Upper lobe of left lung (tissue), 6 donors: ENCODE measurements at regions not wholly inside any gene's neighbourhood (a gene's known extent, or its start where the extent isn't known, plus 50 kb on each side); places are given as distances from the start of the nearest gene placed in this dataset.

Experiments
- ATAC-seq, 2 donors: fragments of 200-7000 bp; cut with Tn5 transposase; one replicate each; pipeline ENCODE4 v1.9.1; 2022; ENCODE audit warnings: mild to moderate bottlenecking in 2 of 2, moderate library complexity in 2 of 2; ENCODE audit not compliant: low FRiP score in 2 of 2
- DNase-seq, 2 donors: peaks; one replicate each; pipeline ENCODE4 v3.0.0-alpha.2; 2019 to 2020
- H3K27ac ChIP-seq, 4 donors: fragments of 200-600 bp; sonication (generic); one replicate each; pipeline ENCODE4 v1.5.1; 2016 to 2019
- H3K27me3 ChIP-seq, 4 donors: fragments of 200-600 bp; sonication (generic); one replicate each; pipeline ENCODE4 v1.5.1; 2017 to 2019
- H3K36me3 ChIP-seq, 4 donors: fragments of 200-600 bp; sonication (generic); one replicate each; pipeline ENCODE4 v1.5.1; 2016 to 2019
- H3K4me1 ChIP-seq, 4 donors: fragments of 200-600 bp; sonication (generic); one replicate each; pipeline ENCODE4 v1.5.1; 2018 to 2019
- H3K4me3 ChIP-seq, 4 donors: fragments of 200-600 bp; sonication (generic); one replicate each; pipeline ENCODE4 v1.5.1; 2017 to 2019; ENCODE audit warnings: mild to moderate bottlenecking in 2 of 4, moderate library complexity in 1 of 4
- H3K9me3 ChIP-seq, 4 donors: fragments of 200-600 bp; sonication (generic); one replicate each; pipeline ENCODE4 v1.5.1; 2018 to 2019
- CTCF ChIP-seq, 6 experiments: fragments of 450-650 bp in 4 of 6; fragments of 200-600 bp in 2 of 6; sonication (generic) in 2 of 6; IDR thresholded peaks; one replicate each; pipeline ENCODE4 v1.5.1; 2016 to 2019; ENCODE audit warnings: antibody characterized with exemption in 6 of 6
- EP300 ChIP-seq, 4 donors: sonication (generic); formaldehyde crosslinking; IDR thresholded peaks; one replicate each; pipeline ENCODE4 v1.5.1; 2017; ENCODE audit warnings: antibody characterized with exemption in 4 of 4, control low read depth in 2 of 4
- POLR2A ChIP-seq, 4 donors: fragments of 450-650 bp; IDR thresholded peaks; one replicate each; pipeline ENCODE4 v1.5.1; 2016 to 2017; ENCODE audit warnings: antibody characterized with exemption in 4 of 4, mild to moderate bottlenecking in 2 of 4
- POLR2AphosphoS5 ChIP-seq, 2 donors: sonication (generic); formaldehyde crosslinking; IDR thresholded peaks; one replicate each; pipeline ENCODE4 v1.5.1; 2017; ENCODE audit warnings: antibody characterized with exemption in 2 of 2
- WGBS, 2 donors: methylation state at CpG; one replicate each; pipeline ENCODE4 v1.1.5; 2017 to 2018; 5-methylcytosine and 5-hydroxymethylcytosine counted together
- donor health status: DM: no; HTN: no; CAD: no; lungs with moderate emphysema.
- donor health status: DM: no; HTN: yes; CAD: no; lungs with severe emphysema.

GRCh38 chr4:111943796-111944203 lies 201.5 kb upstream of the FAM241A start:
- TF ChIP-seq EP300 (IDR thresholded peaks at IDR 0.05) (no peak), CTCF (IDR thresholded peaks at IDR 0.05) (peak in 3 of 6 experiments; percentile 34 to 43 (median 40))
- Histone ChIP-seq H3K27me3 (no peaks in the 10 kb centered on the region), H3K9me3 (no peaks in the 10 kb centered on the region), H3K36me3 (no peaks in the 10 kb centered on the region), H3K4me1 (no peaks in the 10 kb centered on the region), H3K4me3 (no peak overlapping the region), H3K27ac (no peak overlapping the region)
- DNase-seq (peak in 1 of 2 donors; percentile 55), ATAC-seq (peak; percentile 28 to 63)
- WGBS, 2 donors: 14 to 20% methylated on average over 7 of the region's 7 CpGs

GRCh38 chr4:111945014-111945413 lies 200.2 kb upstream of the FAM241A start:
- WGBS, 2 donors: 57 to 83% methylated on average over 1 of the region's 1 CpG
- DNase-seq: no peak
- Histone ChIP-seq H3K4me3 (no peak overlapping the region), H3K9me3 (no peaks in the 10 kb centered on the region), H3K27me3 (no peaks in the 10 kb centered on the region), H3K27ac (no peak overlapping the region), H3K36me3 (no peaks in the 10 kb centered on the region), H3K4me1 (no peaks in the 10 kb centered on the region)
- TF ChIP-seq POLR2A (IDR thresholded peaks at IDR 0.05): no peak
- TF ChIP-seq CTCF (IDR thresholded peaks at IDR 0.05): no peak
- TF ChIP-seq POLR2AphosphoS5 (IDR thresholded peaks at IDR 0.05): no peak
- TF ChIP-seq EP300 (IDR thresholded peaks at IDR 0.05): no peak
- ATAC-seq: no peak

GRCh38 chr4:111946800-111947199 lies 198.5 kb upstream of the FAM241A start:
- TF ChIP-seq EP300 (IDR thresholded peaks at IDR 0.05): no peak
- no peak for TF ChIP-seq CTCF (IDR thresholded peaks at IDR 0.05)
- TF ChIP-seq POLR2AphosphoS5 (IDR thresholded peaks at IDR 0.05): no peak
- TF ChIP-seq POLR2A (IDR thresholded peaks at IDR 0.05): no peak
- H3K27ac ChIP-seq: no peak overlapping the region
- H3K36me3 ChIP-seq: no peaks in the 10 kb centered on the region
- no peaks in the 10 kb centered on the region for H3K4me1 ChIP-seq
- no peaks in the 10 kb centered on the region for H3K27me3 ChIP-seq
- no peaks in the 10 kb centered on the region for H3K9me3 ChIP-seq
- DNase-seq (no peak), ATAC-seq (no peak)
- H3K4me3 ChIP-seq: no peak overlapping the region
- WGBS, 2 donors: 79 to 93% methylated on average over 2 of the region's 2 CpGs

- Histone ChIP-seq H3K4me3 (no peak overlapping the region), H3K27ac (no peak overlapping the region), H3K4me1 (no peaks in the 10 kb centered on the region), H3K9me3 (no peaks in the 10 kb centered on the region), H3K36me3 (no peaks in the 10 kb centered on the region), H3K27me3 (no peaks in the 10 kb centered on the region)
- ATAC-seq (no peak), DNase-seq (no peak)
- TF ChIP-seq POLR2AphosphoS5 (IDR thresholded peaks at IDR 0.05): no peak
- TF ChIP-seq CTCF (IDR thresholded peaks at IDR 0.05): no peak
- no peak for TF ChIP-seq POLR2A (IDR thresholded peaks at IDR 0.05)
- TF ChIP-seq EP300 (IDR thresholded peaks at IDR 0.05): no peak
Observed at GRCh38 chr4:111952688-111953087, 192.6 kb upstream of the FAM241A start.

GRCh38 chr4:111954550-111954949 lies 190.7 kb upstream of the FAM241A start:
- ATAC-seq (no peak), DNase-seq (no peak)
- H3K4me1 ChIP-seq: no peaks in the 10 kb centered on the region
- no peak overlapping the region for H3K27ac ChIP-seq
- 74 to 88% methylated on average over 1 of the region's 1 CpG for WGBS, 2 donors
- no peaks in the 10 kb centered on the region for H3K27me3 ChIP-seq
- H3K36me3 ChIP-seq: no peaks in the 10 kb centered on the region
- TF ChIP-seq CTCF (IDR thresholded peaks at IDR 0.05) (no peak), EP300 (IDR thresholded peaks at IDR 0.05) (no peak), POLR2A (IDR thresholded peaks at IDR 0.05) (no peak), POLR2AphosphoS5 (IDR thresholded peaks at IDR 0.05) (no peak)
- H3K9me3 ChIP-seq: no peaks in the 10 kb centered on the region
- H3K4me3 ChIP-seq: no peak overlapping the region
